ENCODE measurements at regions not wholly inside any gene's neighbourhood (a gene's known extent, or its start where the extent isn't known, plus 50 kb on each side); places are given as distances from the start of the nearest gene placed in this dataset.
"Not testable (repeated sequence)": the region's sequence is repeated elsewhere in the genome, so short reads cannot be mapped to it uniquely, and the experiment has no call there.

DNA sequence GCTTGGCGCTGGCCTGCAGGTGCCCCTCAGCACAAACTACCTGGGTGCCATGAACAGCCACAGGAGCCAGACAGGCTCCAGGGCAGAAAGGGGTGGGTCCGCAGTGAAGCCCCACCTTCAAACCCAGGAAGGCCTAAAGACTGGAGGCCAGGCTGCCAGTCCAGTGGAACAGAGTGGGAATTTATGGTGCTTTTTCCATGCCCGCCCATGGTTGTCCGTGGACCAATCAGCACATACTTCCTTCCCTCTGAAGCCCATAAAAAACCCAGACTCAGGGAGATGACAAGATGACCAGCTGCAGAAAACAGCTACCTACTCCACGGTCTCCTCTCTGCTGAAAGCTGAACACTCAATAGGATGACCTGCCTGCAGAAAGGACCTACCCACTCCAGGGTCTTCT is 275.4 kb upstream of the ADRA1B start:
- no peak for DNase-seq

DNA sequence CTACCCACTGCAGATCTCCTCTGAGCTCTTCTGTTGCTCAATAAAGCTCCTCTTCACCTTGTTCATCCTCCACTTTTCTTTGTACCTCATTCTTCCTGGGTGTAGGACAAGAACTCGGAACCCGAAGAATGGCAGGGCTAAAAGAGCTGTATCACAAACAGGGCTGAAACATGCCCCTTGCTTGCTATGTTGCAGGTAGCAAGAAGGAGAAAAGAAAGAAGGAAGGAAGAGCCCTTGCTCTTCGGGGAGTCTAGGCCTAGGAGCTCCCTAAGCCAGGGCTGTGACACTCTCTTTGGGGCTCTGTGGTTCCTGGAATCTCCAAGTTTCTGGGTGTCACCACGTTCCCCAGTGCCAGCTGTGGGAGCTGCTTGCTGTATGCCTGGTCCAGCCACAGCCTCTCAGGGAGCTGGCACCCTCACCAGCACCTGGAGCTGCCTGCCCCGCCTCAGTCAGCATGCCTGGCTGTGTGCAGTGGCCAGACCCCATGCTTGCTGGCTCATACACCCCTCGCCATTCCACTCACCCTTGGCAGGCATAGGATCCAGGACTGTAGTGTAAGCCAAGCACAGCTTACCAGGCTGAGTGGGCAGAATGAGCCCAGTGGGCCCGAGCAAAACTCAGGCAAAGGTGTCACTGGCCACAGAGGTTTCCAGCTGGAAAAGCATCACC is 274.8 kb upstream of the ADRA1B start:
- no peak for DNase-seq

DNA sequence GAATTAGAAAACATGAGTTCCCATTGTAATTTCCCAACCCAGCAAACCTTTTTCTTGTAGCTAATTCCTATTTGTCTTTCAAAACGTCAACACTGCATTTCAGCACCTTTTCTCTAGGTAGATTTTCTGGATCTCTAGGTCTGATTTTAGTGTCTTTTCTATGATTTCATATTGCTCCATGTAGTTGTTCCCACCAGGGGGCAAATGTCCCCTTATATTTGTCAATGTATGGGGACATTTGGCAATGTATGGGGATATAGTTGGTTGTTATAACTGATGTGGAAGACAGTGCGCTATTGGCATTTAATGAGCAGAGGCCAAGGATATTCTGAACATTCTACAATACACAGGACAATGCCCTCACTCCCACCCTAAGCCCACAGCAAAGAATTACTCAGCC is 273.9 kb upstream of the ADRA1B start:
- DNase-seq, result no peak

DNA sequence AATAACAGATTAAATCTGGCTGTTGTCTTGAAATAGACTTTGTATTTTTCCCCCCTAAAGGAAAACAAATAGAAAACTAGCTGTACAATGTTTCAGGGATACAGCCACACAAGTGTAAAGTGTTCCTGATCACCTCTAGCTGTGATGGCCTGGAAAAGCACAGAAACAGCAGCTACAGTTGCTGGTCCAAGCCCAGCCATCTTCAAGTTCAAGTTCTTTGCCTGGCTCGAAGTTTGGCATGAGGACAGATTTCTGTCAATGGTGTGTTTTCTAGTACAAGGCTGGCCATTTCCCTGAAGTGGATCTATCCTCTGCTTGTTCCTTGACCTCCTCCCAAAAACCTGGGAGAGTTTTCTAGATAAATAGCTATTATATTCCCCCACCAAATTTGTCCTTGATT is 272.2 kb upstream of the ADRA1B start:
- no peak for DNase-seq

DNA sequence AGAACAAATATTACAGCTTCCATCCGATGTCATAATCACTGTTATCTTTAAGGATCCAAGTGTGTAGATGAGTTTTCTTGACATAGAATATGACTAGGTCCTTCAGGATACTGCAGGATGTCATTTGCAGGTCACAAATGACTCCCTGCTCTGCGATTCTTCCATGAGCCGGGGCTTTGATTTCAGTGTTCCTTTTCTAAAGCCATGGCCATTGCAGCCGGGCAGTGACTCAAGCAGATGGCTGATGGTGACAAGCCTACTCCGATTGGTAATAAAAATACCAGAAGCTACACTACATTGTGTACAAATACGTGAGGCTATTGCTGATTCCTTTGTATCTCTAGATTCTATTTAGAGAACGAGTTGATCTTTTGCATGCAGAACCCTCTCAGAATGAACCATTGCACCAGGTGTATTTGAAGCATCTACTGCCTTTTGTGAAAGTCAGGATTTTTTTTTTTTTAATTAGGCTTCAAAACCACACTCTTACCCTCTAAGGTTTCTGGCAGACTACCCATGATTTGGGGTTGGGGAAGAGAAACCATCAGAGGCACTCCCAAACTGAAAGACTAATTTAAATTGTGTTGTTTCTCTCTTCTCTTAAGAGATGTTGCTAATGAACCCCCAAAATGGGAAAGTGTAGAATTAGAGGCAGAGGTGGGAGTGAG is 271.0 kb upstream of the ADRA1B start:
- DNase-seq, result no peak

DNA sequence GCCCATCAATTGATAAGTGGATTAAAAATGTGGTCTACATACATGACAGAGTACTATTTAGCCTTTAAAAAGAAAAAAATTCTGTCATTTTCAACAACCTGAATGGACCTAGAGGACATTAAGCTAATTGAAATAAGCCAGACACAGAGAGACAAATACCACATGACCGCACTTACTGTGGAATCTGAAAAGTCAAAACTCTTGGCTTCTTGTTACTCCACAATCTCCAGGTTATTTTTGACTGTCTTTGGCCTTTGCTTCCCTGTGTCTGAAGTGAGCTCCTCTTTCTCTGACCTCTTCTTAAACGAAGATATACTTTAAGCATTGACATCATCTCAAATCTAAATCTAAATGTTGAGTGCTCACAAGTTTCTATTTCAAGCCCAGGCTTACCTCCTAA is 265.5 kb upstream of the ADRA1B start:
- DNase-seq, result no peak

GRCh38 chr5:159655757-159656409 is 260.4 kb upstream of the ADRA1B start:
- DNase-seq, result no peak

GRCh38 chr5:159657298-159657697 is 259.0 kb upstream of the ADRA1B start:
- DNase-seq, result no peak

- no peak for DNase-seq
These were observed 258.5 kb upstream of the ADRA1B start for GRCh38 chr5:159657771-159658170.

GRCh38 chr5:159658266-159658925 is 257.9 kb upstream of the ADRA1B start:
- DNase-seq, result no peak

DNA sequence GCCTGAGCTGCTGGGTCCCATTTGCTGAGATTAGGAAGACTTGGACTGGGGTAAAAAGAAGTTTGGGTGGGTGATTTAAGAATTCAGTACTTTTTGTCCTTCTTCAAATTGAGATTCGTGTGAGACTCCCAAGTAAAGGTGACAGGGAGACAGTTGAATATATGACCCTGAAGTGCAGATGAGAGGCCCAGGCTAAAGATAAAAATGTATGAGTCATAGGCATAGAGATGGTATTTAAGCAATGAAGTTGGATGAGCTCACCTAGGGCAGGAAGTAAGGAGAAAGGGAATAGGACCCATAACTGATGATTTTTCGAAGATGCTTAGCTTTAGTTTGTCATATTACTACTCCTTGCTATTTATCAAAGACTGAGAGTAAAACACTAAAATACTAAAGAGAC is 255.9 kb upstream of the ADRA1B start:
- no peak for DNase-seq

DNA sequence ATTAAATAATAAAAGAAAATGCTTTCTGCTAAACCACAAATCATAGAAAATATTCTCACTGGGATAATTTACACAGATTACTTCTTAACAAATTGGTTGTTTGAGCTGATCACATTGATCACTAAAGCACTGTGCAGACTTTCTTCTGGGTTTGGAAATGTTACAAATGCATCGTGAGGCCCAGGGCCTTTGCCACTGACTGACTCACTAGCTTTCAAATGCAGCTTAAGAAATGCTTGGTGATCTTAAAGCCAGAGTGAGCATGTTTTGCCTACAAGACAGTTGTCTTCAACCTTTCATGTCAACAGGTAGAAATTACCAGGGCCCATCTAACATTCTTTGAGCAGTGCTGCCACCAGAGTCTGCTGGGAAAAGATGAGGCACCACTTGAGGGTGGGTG is 252.3 kb upstream of the ADRA1B start:
- no peak for DNase-seq

GRCh38 chr5:159667286-159667685 is 249.0 kb upstream of the ADRA1B start:
- DNase-seq, result no peak

DNA sequence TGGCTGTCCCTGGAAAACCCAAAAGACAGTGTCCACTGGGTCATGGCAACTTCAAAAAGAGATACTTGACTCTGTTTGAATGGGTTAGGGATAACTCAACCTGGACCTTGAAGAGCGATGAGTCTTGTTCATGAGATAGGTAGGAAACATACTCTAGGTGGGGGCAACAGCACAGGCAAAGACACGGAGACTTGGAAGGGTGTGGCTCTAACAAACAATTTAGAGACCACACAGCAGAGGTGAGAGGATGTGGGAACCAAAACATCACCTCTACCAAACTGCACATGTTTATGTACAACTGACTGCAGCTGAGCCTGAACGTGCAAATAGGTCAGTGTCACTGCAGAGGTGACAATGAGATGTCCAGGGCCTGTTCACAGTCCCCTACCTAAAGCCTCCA is 247.7 kb upstream of the ADRA1B start:
- no peak for DNase-seq

- no peak for DNase-seq
These were observed 246.7 kb upstream of the ADRA1B start for GRCh38 chr5:159669559-159669958.

DNA sequence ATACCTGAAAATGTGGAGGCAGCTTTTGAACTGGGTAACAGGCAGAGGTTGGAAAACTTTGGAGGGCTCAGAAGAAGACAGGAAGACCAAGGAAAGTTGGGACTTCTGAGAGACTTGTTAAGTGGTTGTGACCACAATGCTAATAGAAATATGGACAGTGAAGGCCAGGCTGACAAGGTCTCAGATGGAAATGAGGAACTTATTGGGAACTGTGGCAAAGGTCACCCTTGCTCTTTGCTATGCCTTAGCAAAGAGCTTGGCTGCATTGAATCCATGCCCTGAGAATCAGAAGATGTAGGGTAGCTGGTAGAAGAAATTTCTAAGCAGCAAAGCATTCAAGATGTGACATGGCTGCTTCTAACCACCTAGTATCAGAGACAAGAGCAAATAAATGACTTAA is 244.4 kb upstream of the ADRA1B start:
- no peak for DNase-seq

DNA sequence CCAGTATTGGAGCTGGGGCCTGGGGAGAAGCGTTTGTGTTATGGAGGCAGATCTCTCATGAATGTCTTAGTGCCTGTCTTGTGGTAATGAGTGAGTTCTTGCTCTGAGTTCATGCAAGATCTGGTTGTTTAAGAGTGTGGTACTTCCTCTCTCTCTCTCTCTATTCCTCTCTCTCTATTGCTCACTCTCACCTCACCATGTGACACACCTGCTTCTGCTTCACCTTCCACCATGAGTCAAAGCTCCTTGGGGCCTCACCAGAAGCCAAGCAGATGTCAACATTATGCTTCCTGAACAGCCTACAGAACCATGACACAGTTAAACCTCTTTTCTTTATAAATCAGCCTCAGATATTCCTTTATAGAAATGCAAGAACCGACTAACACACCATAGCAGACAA is 242.7 kb upstream of the ADRA1B start:
- DNase-seq, result no peak

GRCh38 chr5:159678657-159679392 is 237.5 kb upstream of the ADRA1B start:
- DNase-seq, result no peak

- no peak for DNase-seq
These were observed 236.2 kb upstream of the ADRA1B start for GRCh38 chr5:159680095-159680494.

DNA sequence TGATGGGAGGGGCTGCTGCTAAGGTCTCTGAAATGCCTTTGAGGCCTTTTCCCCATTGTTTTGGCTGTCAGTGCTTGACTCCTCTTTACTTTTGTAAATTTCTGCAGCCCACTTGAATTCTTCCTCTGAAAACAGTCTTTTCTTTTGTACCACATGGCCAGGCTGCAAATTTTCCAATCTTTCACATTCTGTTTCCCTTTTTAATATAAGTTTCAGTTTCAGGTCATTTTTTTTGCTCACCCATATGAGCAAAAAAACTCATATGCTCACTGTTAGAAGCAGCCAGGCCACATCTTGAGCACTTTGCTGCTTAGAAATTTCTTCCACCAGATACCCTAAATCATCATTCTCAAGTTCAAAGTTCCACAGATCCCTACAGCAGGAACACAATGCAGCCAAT is 234.6 kb upstream of the ADRA1B start:
- no peak for DNase-seq

DNA sequence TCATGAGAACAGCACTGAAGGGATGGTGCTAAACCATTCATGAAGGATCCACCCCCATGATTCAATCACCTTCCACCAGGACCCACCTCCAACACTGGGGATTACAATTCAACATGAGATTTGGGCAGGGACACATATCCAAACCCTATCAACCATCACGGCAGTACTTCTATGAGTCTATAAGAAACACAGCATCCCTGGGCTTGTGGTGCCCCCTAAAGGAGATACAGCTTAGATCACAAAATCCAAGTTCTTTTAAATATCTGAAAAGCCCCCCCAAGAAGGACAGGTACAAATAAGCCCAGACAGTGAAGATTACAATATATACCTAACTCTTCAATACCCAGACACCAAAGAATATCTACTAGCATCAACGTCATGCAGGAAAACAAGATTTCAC is 233.7 kb upstream of the ADRA1B start:
- DNase-seq, result no peak

DNA sequence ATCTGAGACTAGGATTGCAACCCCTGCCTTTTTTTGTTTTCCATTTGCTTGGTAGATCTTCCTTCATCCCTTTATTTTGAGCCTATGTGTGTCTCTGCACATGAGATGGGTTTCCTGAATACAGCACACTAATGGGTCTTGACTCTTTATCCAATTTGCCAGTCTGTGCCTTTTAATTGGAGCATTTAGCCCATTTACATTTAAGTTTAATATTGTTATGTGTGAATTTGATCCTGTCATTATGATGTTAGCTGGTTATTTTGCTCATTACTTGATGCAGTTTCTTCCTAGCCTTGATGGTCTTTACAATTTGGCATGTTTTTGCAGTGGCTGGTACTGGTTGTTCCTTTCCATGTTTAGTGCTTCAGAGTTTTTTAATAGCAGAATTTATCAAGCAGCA is 228.4 kb upstream of the ADRA1B start:
- not testable (repeated sequence) for DNase-seq
